ENCODE measurements at regions not wholly inside any gene's neighbourhood (a gene's known extent, or its start where the extent isn't known, plus 50 kb on each side); places are given as distances from the start of the nearest gene placed in this dataset.

DNA sequence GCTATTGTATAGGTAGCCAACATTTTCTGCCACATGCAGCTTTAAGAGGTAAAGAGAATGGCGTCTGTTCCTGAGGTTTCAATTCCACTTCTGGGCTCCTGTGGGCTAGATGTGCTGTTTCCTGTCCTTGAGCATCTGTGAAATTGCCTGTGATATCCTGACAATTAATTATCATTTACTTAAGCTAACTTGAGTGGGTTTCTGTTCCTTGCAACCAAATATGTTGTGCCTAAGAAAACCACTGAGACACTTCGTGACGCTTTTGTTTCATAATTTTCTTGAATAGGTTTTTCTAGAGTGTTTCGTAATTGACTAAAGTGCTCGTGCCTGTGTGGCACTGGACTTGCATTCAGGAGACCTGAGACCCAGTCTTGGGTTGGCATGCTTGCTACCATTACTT is 127.3 kb upstream of the POU3F1 start:
- Histone ChIP-seq H3K4me3 (no peak overlapping the region), H3K36me3 (no peaks in the 10 kb centered on the region), H3K9me3 (no peaks in the 10 kb centered on the region), H3K27me3 (no peaks in the 10 kb centered on the region), H3K4me1 (no peaks in the 10 kb centered on the region), H3K27ac (no peak overlapping the region)
- intact Hi-C loops (cut with DNase I) = no loop called here
- no peak for TF ChIP-seq POLR2AphosphoS5 (IDR thresholded peaks at IDR 0.05; ENCODE audit: insufficient read depth in 1 of 2, low read depth in 1 of 2)
- no peak for TF ChIP-seq CTCF (IDR thresholded peaks at IDR 0.05)
- no peak for TF ChIP-seq POLR2A (IDR thresholded peaks at IDR 0.05)
- DNase-seq (ENCODE audit: extremely low spot score in 2 of 2) = no peak

DNA sequence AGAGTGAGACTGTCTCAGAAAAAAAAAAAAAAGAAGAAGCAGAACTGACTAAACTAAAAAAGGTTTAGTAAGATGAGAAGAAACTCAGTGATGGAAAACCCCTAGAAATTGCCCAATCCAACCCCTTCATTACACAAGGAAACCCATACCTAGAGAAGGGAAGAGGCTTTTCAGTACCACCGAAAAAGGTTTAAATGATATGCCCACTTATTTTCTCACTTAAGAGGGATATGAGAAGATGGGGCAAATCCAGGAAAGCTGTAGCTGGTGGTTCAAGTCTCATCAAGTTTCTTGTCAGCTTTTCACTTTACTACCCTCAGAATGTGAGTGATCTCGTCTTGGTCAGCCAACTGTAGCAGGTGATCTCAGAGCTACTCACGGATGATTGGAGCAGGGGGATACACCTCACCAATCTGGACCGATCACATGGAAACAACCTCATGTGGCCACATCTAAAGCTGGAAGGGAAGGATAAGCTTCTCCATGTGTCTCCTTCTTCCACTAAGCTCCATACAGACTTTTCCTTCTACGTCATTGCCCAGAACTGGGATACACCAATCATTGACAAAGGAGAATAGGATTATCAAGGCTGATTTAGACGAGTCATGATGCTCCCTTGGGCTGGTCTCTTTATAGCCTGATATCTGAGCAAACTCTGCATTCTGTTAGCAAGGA is 126.7 kb upstream of the POU3F1 start:
- Histone ChIP-seq H3K4me1 (no peaks in the 10 kb centered on the region), H3K27ac (no peak overlapping the region), H3K27me3 (no peaks in the 10 kb centered on the region), H3K9me3 (no peaks in the 10 kb centered on the region), H3K4me3 (no peak overlapping the region), H3K36me3 (no peaks in the 10 kb centered on the region)
- intact Hi-C loops (cut with DNase I) = no loop called here
- TF ChIP-seq CTCF (IDR thresholded peaks at IDR 0.05) (no peak), POLR2AphosphoS5 (IDR thresholded peaks at IDR 0.05; ENCODE audit: insufficient read depth in 1 of 2, low read depth in 1 of 2) (no peak)
- no peak for DNase-seq (ENCODE audit: extremely low spot score in 2 of 2)

GRCh38 chr1:38169121-38169520 is 122.5 kb upstream of the POU3F1 start:
- DNase-seq (ENCODE audit: extremely low spot score in 2 of 2) = no peak
- Histone ChIP-seq H3K4me1 (no peaks in the 10 kb centered on the region), H3K27me3 (no peaks in the 10 kb centered on the region), H3K36me3 (no peaks in the 10 kb centered on the region), H3K4me3 (no peak overlapping the region), H3K27ac (no peak overlapping the region), H3K9me3 (no peaks in the 10 kb centered on the region)
- intact Hi-C loops (cut with DNase I) = no loop called here
- no peak for TF ChIP-seq POLR2A (IDR thresholded peaks at IDR 0.05)
- TF ChIP-seq CTCF (IDR thresholded peaks at IDR 0.05) = no peak
- no peak for TF ChIP-seq POLR2AphosphoS5 (IDR thresholded peaks at IDR 0.05; ENCODE audit: insufficient read depth in 1 of 2, low read depth in 1 of 2)

DNA sequence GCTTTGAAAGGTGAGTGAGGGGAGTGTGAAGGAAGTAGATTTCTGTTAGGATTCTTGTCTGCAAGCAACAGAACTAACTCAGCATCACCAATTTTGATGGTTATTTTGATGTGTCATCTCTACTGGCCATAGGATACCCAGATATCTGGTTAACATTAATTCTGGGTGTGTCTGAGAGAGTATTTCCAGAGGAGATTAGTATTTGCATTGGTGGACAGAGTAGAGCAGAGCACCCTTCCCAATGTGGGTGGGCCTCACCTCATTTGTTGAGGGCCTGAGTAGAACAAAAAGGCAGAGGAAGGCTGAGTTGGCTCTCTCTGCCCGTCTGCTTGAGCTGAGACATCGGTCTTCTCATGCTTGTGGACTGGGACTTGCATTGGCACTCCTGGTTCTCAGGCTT is 121.8 kb upstream of the POU3F1 start:
- intact Hi-C loops (cut with DNase I) = no loop called here
- no peaks in the 10 kb centered on the region for H3K4me1 ChIP-seq
- H3K4me3 ChIP-seq = no peak overlapping the region
- no peaks in the 10 kb centered on the region for H3K27me3 ChIP-seq
- TF ChIP-seq POLR2A (IDR thresholded peaks at IDR 0.05) = no peak
- no peak for TF ChIP-seq CTCF (IDR thresholded peaks at IDR 0.05)
- TF ChIP-seq POLR2AphosphoS5 (IDR thresholded peaks at IDR 0.05; ENCODE audit: insufficient read depth in 1 of 2, low read depth in 1 of 2) = no peak
- no peaks in the 10 kb centered on the region for H3K9me3 ChIP-seq
- DNase-seq (ENCODE audit: extremely low spot score in 2 of 2) = no peak
- no peaks in the 10 kb centered on the region for H3K36me3 ChIP-seq
- H3K27ac ChIP-seq = no peak overlapping the region

- intact Hi-C loops (cut with DNase I) = no loop called here
- Histone ChIP-seq H3K4me3 (no peak overlapping the region), H3K27me3 (no peaks in the 10 kb centered on the region), H3K9me3 (no peaks in the 10 kb centered on the region), H3K27ac (no peak overlapping the region), H3K4me1 (no peaks in the 10 kb centered on the region), H3K36me3 (no peaks in the 10 kb centered on the region)
- no peak for DNase-seq (ENCODE audit: extremely low spot score in 2 of 2)
- TF ChIP-seq POLR2AphosphoS5 (IDR thresholded peaks at IDR 0.05; ENCODE audit: insufficient read depth in 1 of 2, low read depth in 1 of 2) = no peak
- TF ChIP-seq POLR2A (IDR thresholded peaks at IDR 0.05) = no peak
- TF ChIP-seq CTCF (IDR thresholded peaks at IDR 0.05) = no peak
These were observed 119.9 kb upstream of the POU3F1 start for GRCh38 chr1:38166461-38166860.

All from vagina (tissue), 2 donors.